ENCODE measurements at regions not wholly inside any gene's neighbourhood (a gene's known extent, or its start where the extent isn't known, plus 50 kb on each side); places are given as distances from the start of the nearest gene placed in this dataset.

GRCh38 chr4:20443015-20443805 lies 191.5 kb downstream of the SLIT2 start:
- no peak for DNase-seq (ENCODE audit: extremely low spot score)
- H3K4me3 ChIP-seq: no peak overlapping the region
- H3K36me3 ChIP-seq: no peaks in the 10 kb centered on the region
- 76% methylated on average over 1 of the region's 1 CpG for WGBS
- peaks cover 0 to 68% (median 48%) of the 10 kb centered on the region in 4 donors for H3K4me1 ChIP-seq
- no peaks in the 10 kb centered on the region for H3K9me3 ChIP-seq
- peak overlapping the region; percentile 5 to 70 (median 28) for H3K27ac ChIP-seq (replicated peaks in 1 of 4)
- TF ChIP-seq EP300 (IDR thresholded peaks at IDR 0.05) (no peak), CTCF (IDR thresholded peaks at IDR 0.05) (no peak), POLR2A (IDR thresholded peaks at IDR 0.05; ENCODE audit: low read depth) (no peak), POLR2AphosphoS5 (IDR thresholded peaks at IDR 0.05) (no peak)
- no peaks in the 10 kb centered on the region for H3K27me3 ChIP-seq
- intact Hi-C loops (cut with DNase I): no loop called here

GRCh38 chr4:20444599-20445337 lies 193.1 kb downstream of the SLIT2 start:
- TF ChIP-seq EP300 (IDR thresholded peaks at IDR 0.05): no peak
- no peak for TF ChIP-seq POLR2A (IDR thresholded peaks at IDR 0.05; ENCODE audit: low read depth)
- no peak for TF ChIP-seq POLR2AphosphoS5 (IDR thresholded peaks at IDR 0.05)
- TF ChIP-seq CTCF (IDR thresholded peaks at IDR 0.05): no peak
- no peak for DNase-seq (ENCODE audit: extremely low spot score)
- WGBS: 91% methylated on average over 3 of the region's 3 CpGs
- H3K9me3 ChIP-seq: no peaks in the 10 kb centered on the region
- no peaks in the 10 kb centered on the region for H3K36me3 ChIP-seq
- H3K4me1 ChIP-seq: peaks cover 0 to 68% (median 46%) of the 10 kb centered on the region in 4 donors
- H3K27ac ChIP-seq (replicated peaks in 1 of 4): peak overlapping the region in 1 of 4 donors; percentile 70
- no peaks in the 10 kb centered on the region for H3K27me3 ChIP-seq
- intact Hi-C loops (cut with DNase I): no loop called here
- no peak overlapping the region for H3K4me3 ChIP-seq

GRCh38 chr4:20445933-20446723 lies 194.4 kb downstream of the SLIT2 start:
- H3K27ac ChIP-seq (replicated peaks in 1 of 4): peak overlapping the region in 2 of 4 donors; percentile 1 to 70
- H3K27me3 ChIP-seq: no peaks in the 10 kb centered on the region
- 55% methylated on average over 5 of the region's 5 CpGs for WGBS
- intact Hi-C loops (cut with DNase I): no loop called here
- TF ChIP-seq POLR2A (IDR thresholded peaks at IDR 0.05; ENCODE audit: low read depth) (no peak), CTCF (IDR thresholded peaks at IDR 0.05) (no peak), EP300 (IDR thresholded peaks at IDR 0.05) (no peak), POLR2AphosphoS5 (IDR thresholded peaks at IDR 0.05) (no peak)
- H3K9me3 ChIP-seq: no peaks in the 10 kb centered on the region
- no peak overlapping the region for H3K4me3 ChIP-seq
- H3K36me3 ChIP-seq: no peaks in the 10 kb centered on the region
- peaks cover 0 to 60% (median 45%) of the 10 kb centered on the region in 4 donors for H3K4me1 ChIP-seq
- DNase-seq (ENCODE audit: extremely low spot score): no peak

- H3K27ac ChIP-seq (replicated peaks in 1 of 4): no peak overlapping the region
- no peak for DNase-seq (ENCODE audit: extremely low spot score)
- WGBS: 67% methylated on average over 2 of the region's 2 CpGs
- TF ChIP-seq CTCF (IDR thresholded peaks at IDR 0.05): no peak
- no peaks in the 10 kb centered on the region for H3K27me3 ChIP-seq
- no peak overlapping the region for H3K4me3 ChIP-seq
- H3K36me3 ChIP-seq: no peaks in the 10 kb centered on the region
- H3K4me1 ChIP-seq: peaks cover 0 to 53% (median 44%) of the 10 kb centered on the region in 4 donors
- no peaks in the 10 kb centered on the region for H3K9me3 ChIP-seq
- intact Hi-C loops (cut with DNase I): no loop called here
These were observed 195.4 kb downstream of the SLIT2 start for GRCh38 chr4:20447103-20447502.
